PC-9 (cell line): ENCODE measurements at regions not wholly inside any gene's neighbourhood (a gene's known extent, or its start where the extent isn't known, plus 50 kb on each side); places are given as distances from the start of the nearest gene placed in this dataset.

Experiments
- EZH2 ChIP-seq: fragments of 200-600 bp; sonication (generic); IDR thresholded peaks from 2 replicates; pipeline ENCODE4 v1.8.0; 2017; ENCODE audit warnings: antibody characterized with exemption, low read depth
- TF ChIP-seq, protein P1 (sequence below): fragments of 200-600 bp; sonication (generic); conservative IDR thresholded peaks from 2 replicates; pipeline ENCODE4 v1.6.1; 2017; ENCODE audit warnings: mixed run types, antibody characterized with exemption, mild to moderate bottlenecking, moderate library complexity

DNA sequence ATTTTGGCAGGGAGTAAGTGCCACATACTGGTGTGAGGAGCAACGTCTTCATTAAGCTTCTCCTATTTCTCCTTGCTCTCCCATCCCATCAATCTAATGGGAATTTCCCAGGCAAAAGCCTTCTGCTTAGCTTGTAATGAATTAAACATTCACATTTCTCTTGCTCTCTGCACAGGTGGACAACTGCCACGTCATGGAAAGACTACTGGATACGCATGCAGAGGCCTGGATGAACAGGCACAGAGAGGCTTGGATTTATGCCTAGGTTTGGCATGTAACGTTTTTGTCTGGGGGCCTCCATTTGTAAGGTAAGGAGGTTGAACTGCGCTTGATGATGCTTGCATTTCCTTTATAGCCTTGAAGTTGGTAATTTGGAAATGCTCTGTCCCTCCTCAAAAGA, 374.8 kb downstream of the KLF12 start:
- TF ChIP-seq, protein P1, sequence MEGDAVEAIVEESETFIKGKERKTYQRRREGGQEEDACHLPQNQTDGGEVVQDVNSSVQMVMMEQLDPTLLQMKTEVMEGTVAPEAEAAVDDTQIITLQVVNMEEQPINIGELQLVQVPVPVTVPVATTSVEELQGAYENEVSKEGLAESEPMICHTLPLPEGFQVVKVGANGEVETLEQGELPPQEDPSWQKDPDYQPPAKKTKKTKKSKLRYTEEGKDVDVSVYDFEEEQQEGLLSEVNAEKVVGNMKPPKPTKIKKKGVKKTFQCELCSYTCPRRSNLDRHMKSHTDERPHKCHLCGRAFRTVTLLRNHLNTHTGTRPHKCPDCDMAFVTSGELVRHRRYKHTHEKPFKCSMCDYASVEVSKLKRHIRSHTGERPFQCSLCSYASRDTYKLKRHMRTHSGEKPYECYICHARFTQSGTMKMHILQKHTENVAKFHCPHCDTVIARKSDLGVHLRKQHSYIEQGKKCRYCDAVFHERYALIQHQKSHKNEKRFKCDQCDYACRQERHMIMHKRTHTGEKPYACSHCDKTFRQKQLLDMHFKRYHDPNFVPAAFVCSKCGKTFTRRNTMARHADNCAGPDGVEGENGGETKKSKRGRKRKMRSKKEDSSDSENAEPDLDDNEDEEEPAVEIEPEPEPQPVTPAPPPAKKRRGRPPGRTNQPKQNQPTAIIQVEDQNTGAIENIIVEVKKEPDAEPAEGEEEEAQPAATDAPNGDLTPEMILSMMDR, result no peak
- TF ChIP-seq EZH2, result no peak
